AG08395 (cell line): ENCODE measurements at regions not wholly inside any gene's neighbourhood (a gene's known extent, or its start where the extent isn't known, plus 50 kb on each side); places are given as distances from the start of the nearest gene placed in this dataset.

Source experiments
- DNase-seq: peaks from one replicate; pipeline ENCODE4 v3.0.0; 2012; ENCODE audit warnings: mixed read lengths, low spot score

DNA sequence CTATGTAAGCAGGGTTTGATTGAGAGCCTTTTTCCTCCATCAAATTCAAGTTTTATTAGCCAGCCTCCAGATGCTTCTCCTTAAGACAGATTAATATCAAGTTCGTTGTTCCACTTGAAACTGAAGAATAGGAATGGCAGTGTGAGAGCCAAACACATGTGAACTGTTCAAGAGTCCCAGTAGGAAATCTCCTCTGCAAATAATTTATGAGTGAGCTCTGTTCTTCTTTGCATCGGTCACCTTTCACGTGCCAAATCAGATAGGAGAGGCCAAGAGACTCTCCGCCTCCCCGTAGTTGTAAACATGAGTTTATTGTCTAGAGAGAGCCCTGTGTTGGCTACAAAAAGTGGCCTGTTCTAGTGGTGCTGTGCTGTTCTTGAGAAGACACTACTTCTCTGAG is 372.1 kb upstream of the NR2F2 start:
- DNase-seq = no peak

- no peak for DNase-seq
These were observed 361.6 kb upstream of the NR2F2 start for GRCh38 chr15:95968856-95969255.

- DNase-seq = no peak
These were observed 360.2 kb upstream of the NR2F2 start for GRCh38 chr15:95970326-95970725.

DNA sequence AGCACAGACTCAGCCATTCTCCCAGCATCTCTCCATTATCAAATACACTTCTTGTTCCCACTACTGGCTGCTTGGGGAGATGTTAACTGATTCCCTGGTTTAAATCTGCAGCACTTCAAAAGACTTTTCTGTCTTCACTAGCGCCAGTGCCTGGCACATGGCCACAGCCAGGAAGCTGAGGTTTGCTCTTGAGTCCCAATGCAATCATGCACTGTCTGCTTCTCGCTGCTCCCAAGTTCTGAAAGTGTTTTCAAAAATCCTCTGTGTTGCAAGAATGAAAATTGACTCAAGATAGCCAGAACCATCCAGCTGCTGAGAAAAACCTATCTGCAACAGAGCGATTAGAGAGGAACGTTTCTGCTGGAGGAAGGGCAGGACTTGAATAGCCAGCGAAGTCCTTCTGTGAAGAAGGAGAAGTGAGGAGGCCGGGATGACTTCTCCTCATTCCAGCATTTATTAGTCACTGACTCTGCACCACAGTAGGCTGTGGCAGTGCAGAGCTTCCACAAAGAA is 358.4 kb upstream of the NR2F2 start:
- peak; percentile 43 for DNase-seq

GRCh38 chr15:95972812-95973211 is 357.7 kb upstream of the NR2F2 start:
- DNase-seq = no peak

DNA sequence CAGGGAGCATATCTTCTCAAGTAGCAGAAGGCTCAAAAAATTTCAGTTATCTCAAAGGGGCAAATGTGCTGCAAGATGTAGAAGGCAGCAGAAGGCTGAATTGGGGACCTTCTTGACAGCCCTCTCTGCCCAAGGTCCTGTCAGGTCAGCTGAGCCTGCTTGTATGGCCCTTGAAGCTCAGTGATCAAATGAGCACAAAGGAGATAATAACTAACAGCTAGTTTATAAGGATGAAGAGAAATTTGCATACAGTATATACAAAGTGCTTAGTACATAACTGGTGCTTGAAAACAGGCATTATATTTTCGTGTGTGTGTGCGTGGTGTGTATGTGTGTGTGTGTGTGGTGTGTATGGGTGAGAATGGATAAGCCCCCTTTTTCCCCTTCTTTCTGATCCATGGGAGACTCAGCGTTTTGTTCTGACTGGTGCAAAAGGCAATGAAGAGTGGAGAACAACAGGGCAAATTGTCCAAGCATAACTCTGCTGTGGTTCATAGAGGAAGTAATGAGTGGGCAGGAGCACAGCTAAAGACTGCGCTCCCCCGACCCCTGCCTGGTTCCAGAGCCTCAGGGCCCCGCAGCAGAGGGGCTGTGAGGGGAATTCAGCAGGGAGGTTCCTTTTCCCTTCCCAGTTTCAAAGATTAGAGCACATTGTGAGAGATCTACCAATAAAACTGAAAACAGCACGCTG is 356.8 kb upstream of the NR2F2 start:
- no peak for DNase-seq

- no peak for DNase-seq
These were observed 355.3 kb upstream of the NR2F2 start for GRCh38 chr15:95975212-95975611.

- DNase-seq = no peak
These were observed 351.2 kb upstream of the NR2F2 start for GRCh38 chr15:95979286-95979685.

- DNase-seq = no peak
These were observed 349.3 kb upstream of the NR2F2 start for GRCh38 chr15:95981209-95981608.

DNA sequence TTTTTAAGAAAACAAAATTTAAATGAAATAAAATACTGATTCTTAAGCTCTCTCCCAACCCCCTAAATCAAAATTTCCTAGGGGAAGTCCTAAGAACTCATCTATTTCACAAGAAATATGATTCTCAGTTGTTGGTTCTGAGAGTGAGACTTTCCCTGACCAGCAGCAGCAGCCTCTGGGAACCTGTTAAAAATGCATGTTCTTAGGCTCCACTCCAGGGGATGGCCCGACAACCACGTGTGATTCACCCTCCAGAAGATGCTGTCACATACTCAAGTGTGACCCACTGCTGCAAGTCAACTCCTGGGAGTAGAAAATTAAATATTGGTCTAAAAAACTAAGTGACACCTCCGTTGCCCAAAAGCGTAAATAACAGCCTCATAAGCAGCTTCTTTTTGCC is 343.2 kb upstream of the NR2F2 start:
- no peak for DNase-seq

- no peak for DNase-seq
These were observed 342.5 kb upstream of the NR2F2 start for GRCh38 chr15:95987886-95988573.

- no peak for DNase-seq
These were observed 342.0 kb upstream of the NR2F2 start for GRCh38 chr15:95988574-95988887.

DNA sequence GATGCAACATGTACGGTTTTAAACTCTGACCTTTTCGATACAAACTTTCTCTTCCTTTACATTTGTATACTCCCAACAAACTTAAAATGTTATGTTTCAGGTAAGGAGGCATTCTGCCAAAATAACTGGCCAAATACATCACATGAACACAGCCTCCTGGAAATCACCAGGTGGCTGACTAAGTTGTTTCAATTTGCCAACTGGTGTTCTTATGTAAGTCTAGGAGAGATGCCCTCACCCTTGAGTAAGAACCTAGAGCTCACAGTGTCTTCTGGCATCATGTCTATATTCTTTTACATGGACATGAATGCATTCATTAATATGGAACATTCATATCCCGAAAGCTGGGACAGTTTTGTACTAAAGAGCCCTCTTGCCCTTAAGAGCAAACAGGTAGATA is 341.1 kb upstream of the NR2F2 start:
- DNase-seq = no peak

- DNase-seq = no peak
These were observed 339.7 kb upstream of the NR2F2 start for GRCh38 chr15:95990833-95991232.

- peak; percentile 21 for DNase-seq
These were observed 336.1 kb upstream of the NR2F2 start for GRCh38 chr15:95994418-95994817.

DNA sequence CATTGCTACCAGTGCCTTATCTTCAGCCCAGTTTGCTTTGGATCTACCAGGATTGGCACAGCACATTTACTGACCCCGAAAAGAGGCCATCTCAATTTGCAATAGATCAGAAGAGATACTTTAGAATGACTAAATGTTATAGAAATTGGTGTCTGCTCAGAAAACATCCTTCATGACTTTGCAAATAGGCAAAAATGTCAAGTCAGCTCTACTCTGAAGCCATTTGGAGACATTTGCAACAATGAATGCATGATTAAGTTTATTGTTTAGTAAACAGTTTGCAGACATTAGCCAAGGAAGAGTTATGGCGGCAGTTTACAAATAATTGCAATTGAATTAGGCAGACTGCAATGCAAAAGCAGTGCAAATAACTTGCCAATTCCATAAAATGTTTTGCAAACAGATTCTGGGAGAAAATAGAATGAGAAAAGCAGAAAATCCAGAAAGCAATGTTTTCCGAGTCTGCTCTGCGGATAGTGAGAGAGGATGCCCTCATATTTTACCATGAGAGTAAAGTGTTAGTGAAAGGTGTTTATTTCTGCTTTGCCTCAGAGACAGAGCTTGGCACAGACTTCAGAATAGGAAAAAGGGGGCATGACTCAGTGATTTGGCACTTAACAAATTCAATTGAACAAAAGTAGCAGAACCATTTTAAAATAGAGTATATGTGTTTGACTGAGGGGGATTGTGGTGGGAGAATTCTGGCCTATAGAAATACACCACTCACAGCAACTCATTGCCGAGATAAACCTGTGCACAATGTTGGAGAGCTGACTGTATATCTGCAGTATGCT is 334.9 kb upstream of the NR2F2 start:
- DNase-seq = no peak

GRCh38 chr15:95996494-95996893 is 334.0 kb upstream of the NR2F2 start:
- DNase-seq = no peak

GRCh38 chr15:95998935-95999334 is 331.6 kb upstream of the NR2F2 start:
- DNase-seq = no peak

DNA sequence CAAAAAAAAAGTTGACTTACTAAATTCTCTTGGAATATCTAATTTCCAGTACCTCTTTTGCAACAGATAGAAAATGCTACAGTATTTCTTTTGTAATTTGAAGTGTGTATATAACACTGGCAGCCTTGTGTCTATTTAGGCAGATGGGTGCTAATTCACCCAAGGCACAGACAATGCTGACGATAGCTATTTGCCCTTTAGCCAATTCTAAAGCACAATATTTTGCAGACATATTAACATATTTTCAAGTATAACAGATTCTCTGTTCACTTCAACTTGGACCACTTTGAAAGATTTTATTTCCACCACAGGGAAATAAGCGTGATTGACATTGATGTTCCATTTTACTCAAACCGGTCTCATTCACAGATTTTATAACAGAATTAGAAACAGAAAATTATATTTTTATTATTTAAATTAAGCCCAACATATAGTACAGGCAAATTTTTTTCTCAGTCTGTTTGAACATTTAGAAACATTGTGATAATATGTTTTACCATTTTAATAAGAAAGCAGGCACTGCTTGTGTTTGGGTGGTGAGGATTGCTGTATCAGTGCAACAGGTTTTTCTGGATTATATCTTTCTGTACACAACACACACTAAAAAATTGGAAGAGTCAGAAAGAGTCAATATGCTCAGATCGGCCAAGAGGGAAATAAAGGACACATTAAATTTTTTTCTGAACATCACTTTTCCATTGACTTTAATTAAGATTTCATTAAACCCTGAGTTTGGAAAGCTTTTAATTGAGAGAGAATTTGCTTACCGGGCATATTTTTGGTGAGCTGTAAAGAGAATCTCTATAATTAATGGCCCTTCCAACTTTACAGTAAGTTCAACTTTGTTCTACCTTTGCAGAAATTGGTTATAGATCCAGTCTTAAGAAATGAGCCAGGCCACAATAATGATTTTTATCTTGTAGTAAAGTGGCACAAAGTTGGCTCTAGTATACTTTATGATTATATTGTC is 327.3 kb upstream of the NR2F2 start:
- no peak for DNase-seq

DNA sequence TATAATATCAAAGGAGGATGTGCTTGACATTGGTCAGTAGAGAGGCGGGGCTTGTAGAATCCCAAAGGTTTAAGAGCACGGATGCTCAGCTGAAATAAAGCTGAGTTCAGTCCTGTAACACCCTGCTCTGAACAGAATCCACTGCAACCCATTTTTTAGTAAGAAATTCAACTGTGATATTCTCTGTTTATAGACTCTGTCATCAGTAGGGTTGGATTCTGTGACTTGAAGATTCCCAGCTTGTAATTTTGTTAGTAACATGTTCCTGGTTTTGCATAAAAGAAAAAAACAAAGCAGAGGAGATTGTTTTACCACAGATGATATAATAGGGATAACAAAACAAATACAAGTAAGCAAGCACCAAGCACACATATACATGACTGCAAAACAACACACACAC is 324.6 kb upstream of the NR2F2 start:
- no peak for DNase-seq

DNA sequence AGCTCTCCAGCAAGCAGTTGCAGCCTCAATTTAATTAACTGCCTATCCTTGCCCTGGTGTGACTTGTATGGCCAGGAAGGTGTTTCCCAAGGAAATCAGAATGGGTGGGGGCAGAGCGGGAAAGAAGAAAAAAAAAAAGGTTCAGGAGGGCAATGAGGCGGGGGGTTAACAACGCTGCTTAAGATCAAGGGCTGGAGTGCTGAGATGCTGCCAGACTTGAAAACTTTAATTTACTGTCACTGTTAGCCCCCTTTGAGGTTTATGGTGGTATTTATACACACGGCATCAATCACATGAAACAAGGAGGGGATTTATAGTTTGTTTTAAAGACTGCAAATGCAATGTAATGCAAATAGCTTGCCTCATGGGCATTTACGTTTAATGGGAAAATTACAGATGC is 319.4 kb upstream of the NR2F2 start:
- no peak for DNase-seq

GRCh38 chr15:96014939-96015338 is 315.6 kb upstream of the NR2F2 start:
- DNase-seq = no peak
